Neuronal stem cell (in vitro differentiated cells): ENCODE measurements at regions not wholly inside any gene's neighbourhood (a gene's known extent, or its start where the extent isn't known, plus 50 kb on each side); places are given as distances from the start of the nearest gene placed in this dataset.

ENCODE experiments used
- DNase-seq: peaks from one replicate; pipeline ENCODE4 v3.0.0-alpha.2; 2013; ENCODE audit warnings: low spot score
- H2AFZ ChIP-seq: one replicate; pipeline ENCODE4 v1.6.1; 2013; ENCODE audit warnings: mild to moderate bottlenecking, low read length, inconsistent platforms
- H2AK5ac ChIP-seq: 2 replicates; pipeline ENCODE4 v1.6.1; 2013; ENCODE audit warnings: low read depth, mild to moderate bottlenecking, inconsistent platforms, low read length, moderate library complexity, mixed read lengths
- H2BK120ac ChIP-seq: 2 replicates; pipeline ENCODE4 v1.6.1; 2013; ENCODE audit warnings: low read depth, mild to moderate bottlenecking, inconsistent platforms, low read length, moderate library complexity, mixed read lengths
- H2BK12ac ChIP-seq: one replicate; pipeline ENCODE4 v1.6.1; 2013; ENCODE audit warnings: low read length, inconsistent platforms
- H2BK15ac ChIP-seq: 2 replicates; pipeline ENCODE4 v1.6.1; 2013; ENCODE audit warnings: mild to moderate bottlenecking, low read length, inconsistent platforms, mixed read lengths
- H2BK5ac ChIP-seq: one replicate; pipeline ENCODE4 v1.6.1; 2013; ENCODE audit warnings: inconsistent platforms, mild to moderate bottlenecking, low read length, moderate library complexity
- H3K14ac ChIP-seq: one replicate; pipeline ENCODE4 v1.6.1; 2013; ENCODE audit warnings: low read length, inconsistent platforms
- H3K18ac ChIP-seq: 2 replicates; pipeline ENCODE4 v1.6.1; 2013; ENCODE audit warnings: low read length, inconsistent platforms
- H3K23ac ChIP-seq: 2 replicates; pipeline ENCODE4 v1.6.1; 2013; ENCODE audit warnings: low read depth, mild to moderate bottlenecking, mixed read lengths, low read length, inconsistent platforms; ENCODE audit not compliant: poor library complexity
- H3K27ac ChIP-seq: replicated peaks from 3 replicates; pipeline ENCODE4 v1.5.1; 2013; ENCODE audit warnings: low read length, inconsistent platforms
- H3K27me3 ChIP-seq, 3 experiments: 2 replicates each; pipeline ENCODE4 v1.6.1; 2013; ENCODE audit warnings: low read length in 3 of 3, mild to moderate bottlenecking in 2 of 3, inconsistent platforms in 1 of 3, low read depth in 1 of 3, mixed read lengths in 1 of 3, moderate library complexity in 1 of 3; ENCODE audit not compliant: control insufficient read depth in 3 of 3, insufficient read depth in 3 of 3
- H3K36me3 ChIP-seq, 2 donors: replicated peaks in 1 of 2; 2 replicates each; pipeline ENCODE4 v1.6.1; 2013; ENCODE audit warnings: low read length in 2 of 2; ENCODE audit not compliant: control insufficient read depth in 2 of 2, insufficient read depth in 2 of 2
- H3K4ac ChIP-seq: 2 replicates; pipeline ENCODE4 v1.6.1; 2013; ENCODE audit warnings: inconsistent platforms, mild to moderate bottlenecking, low read length, moderate library complexity
- H3K4me1 ChIP-seq, 2 donors: 1 replicate in 1 of 2; 2 replicates in 1 of 2; pipeline ENCODE4 v1.6.1; 2013; ENCODE audit warnings: low read length in 2 of 2, low read depth in 1 of 2; ENCODE audit not compliant: control insufficient read depth in 2 of 2, insufficient read depth in 1 of 2
- H3K4me2 ChIP-seq: one replicate; pipeline ENCODE4 v1.6.1; 2013; ENCODE audit warnings: mild to moderate bottlenecking, low read length, inconsistent platforms; ENCODE audit not compliant: insufficient read depth, poor library complexity, severe bottlenecking
- H3K4me3 ChIP-seq, 2 donors: 2 replicates each; pipeline ENCODE4 v1.5.1; 2013; ENCODE audit warnings: low read length in 2 of 2, mild to moderate bottlenecking in 2 of 2, inconsistent platforms in 1 of 2, moderate library complexity in 1 of 2
- H3K79me1 ChIP-seq: one replicate; pipeline ENCODE4 v1.6.1; 2013; ENCODE audit warnings: low read depth, mild to moderate bottlenecking, inconsistent platforms, low read length, moderate library complexity
- H3K9ac ChIP-seq: one replicate; pipeline ENCODE4 v1.6.1; 2013; ENCODE audit warnings: mild to moderate bottlenecking, low read depth, low read length, inconsistent platforms; ENCODE audit not compliant: poor library complexity
- H3K9me3 ChIP-seq, 2 donors: replicated peaks in 1 of 2; 2 replicates each; pipeline versions ENCODE3 to v1.6.1; 2013; ENCODE audit warnings: low read length in 2 of 2, mild to moderate bottlenecking in 2 of 2, inconsistent platforms in 1 of 2, low read depth in 1 of 2, mixed read lengths in 1 of 2, moderate library complexity in 1 of 2; ENCODE audit not compliant: control insufficient read depth in 2 of 2, insufficient read depth in 1 of 2
- H4K8ac ChIP-seq: one replicate; pipeline ENCODE4 v1.6.1; 2013; ENCODE audit warnings: low read depth, mild to moderate bottlenecking, inconsistent platforms, low read length, moderate library complexity
- H4K91ac ChIP-seq: one replicate; pipeline ENCODE4 v1.6.1; 2013; ENCODE audit warnings: low read length, low read depth, mild to moderate bottlenecking, inconsistent platforms; ENCODE audit not compliant: poor library complexity
- WGBS, 2 donors: extraction: QIAGEN DNeasy Blood & Tissue Kit; methylation state at CpG; one replicate each; pipeline ENCODE4 v1.1.7; 2013; ENCODE audit warnings: missing lambda C conversion rate in 2 of 2, mixed read lengths in 1 of 2; ENCODE audit not compliant: insufficient read length in 2 of 2, insufficient replicate concordance in 1 of 2; ENCODE audit errors: extremely low coverage in 2 of 2; 5-methylcytosine and 5-hydroxymethylcytosine counted together

- Histone ChIP-seq H3K27me3 (no peaks in the 10 kb centered on the region), H2AK5ac (no peak overlapping the region), H3K79me1 (no peaks in the 10 kb centered on the region), H3K4ac (no peak overlapping the region), H3K14ac (no peak overlapping the region), H2BK12ac (no peak overlapping the region), H2BK120ac (no peak overlapping the region), H3K18ac (no peak overlapping the region), H4K91ac (no peak overlapping the region), H3K27ac (no peak overlapping the region), H3K4me2 (no peak overlapping the region), H2BK5ac (no peak overlapping the region), H2BK15ac (no peak overlapping the region), H3K23ac (no peak overlapping the region), H3K9ac (no peak overlapping the region), H3K4me1 (no peaks in the 10 kb centered on the region), H4K8ac (no peak overlapping the region), H3K9me3 (no peaks in the 10 kb centered on the region), H3K4me3 (no peak overlapping the region), H2AFZ (no peak overlapping the region), H3K36me3 (no peaks in the 10 kb centered on the region)
- no CpG with 5 or more reads among the region's 2 CpGs for WGBS, 2 donors
- no peak for DNase-seq
Measured at GRCh38 chr12:58435647-58436046, 484.7 kb downstream of the LRIG3 start.

- Histone ChIP-seq H3K4me1 (no peaks in the 10 kb centered on the region), H3K23ac (no peak overlapping the region), H2BK5ac (no peak overlapping the region), H2AFZ (no peak overlapping the region), H2BK12ac (no peak overlapping the region), H3K9ac (no peak overlapping the region), H3K27ac (no peak overlapping the region), H3K4me3 (no peak overlapping the region), H2AK5ac (no peak overlapping the region), H3K4me2 (no peak overlapping the region), H3K9me3 (no peaks in the 10 kb centered on the region), H4K8ac (no peak overlapping the region), H3K14ac (no peak overlapping the region), H3K36me3 (no peaks in the 10 kb centered on the region), H3K27me3 (no peaks in the 10 kb centered on the region), H3K79me1 (no peaks in the 10 kb centered on the region), H4K91ac (no peak overlapping the region), H2BK15ac (no peak overlapping the region), H3K18ac (no peak overlapping the region), H3K4ac (no peak overlapping the region), H2BK120ac (no peak overlapping the region)
- no peak for DNase-seq
- WGBS, 2 donors = no CpG with 5 or more reads among the region's 2 CpGs
Measured at GRCh38 chr12:58441483-58441882, 478.8 kb downstream of the LRIG3 start.

GRCh38 chr12:58443273-58443980 is 476.9 kb downstream of the LRIG3 start:
- no peak for DNase-seq
- Histone ChIP-seq H2BK120ac (no peak overlapping the region), H3K14ac (no peak overlapping the region), H4K8ac (no peak overlapping the region), H3K4me2 (no peak overlapping the region), H3K27me3 (no peaks in the 10 kb centered on the region), H3K9ac (no peak overlapping the region), H3K4me1 (no peaks in the 10 kb centered on the region), H2AFZ (no peak overlapping the region), H3K4me3 (no peak overlapping the region), H3K9me3 (no peaks in the 10 kb centered on the region), H2BK12ac (no peak overlapping the region), H2BK15ac (no peak overlapping the region), H3K18ac (no peak overlapping the region), H3K79me1 (no peaks in the 10 kb centered on the region), H4K91ac (no peak overlapping the region), H3K23ac (no peak overlapping the region), H2AK5ac (no peak overlapping the region), H3K4ac (no peak overlapping the region), H3K27ac (no peak overlapping the region), H2BK5ac (no peak overlapping the region), H3K36me3 (no peaks in the 10 kb centered on the region)

GRCh38 chr12:58443981-58444371 is 476.3 kb downstream of the LRIG3 start:
- Histone ChIP-seq H3K9me3 (no peaks in the 10 kb centered on the region), H3K27ac (no peak overlapping the region), H2BK15ac (no peak overlapping the region), H3K4me2 (no peak overlapping the region), H4K8ac (no peak overlapping the region), H3K4me1 (no peaks in the 10 kb centered on the region), H2BK120ac (no peak overlapping the region), H3K14ac (no peak overlapping the region), H3K4ac (no peak overlapping the region), H3K23ac (no peak overlapping the region), H3K9ac (no peak overlapping the region), H3K36me3 (no peaks in the 10 kb centered on the region), H2AFZ (no peak overlapping the region), H2AK5ac (no peak overlapping the region), H3K79me1 (no peaks in the 10 kb centered on the region), H3K18ac (no peak overlapping the region), H4K91ac (no peak overlapping the region), H3K27me3 (no peaks in the 10 kb centered on the region), H2BK12ac (no peak overlapping the region), H2BK5ac (no peak overlapping the region), H3K4me3 (no peak overlapping the region)
- no peak for DNase-seq
- WGBS, 2 donors = no CpG with 5 or more reads among the region's 8 CpGs
